ENCODE measurements at regions not wholly inside any gene's neighbourhood (a gene's known extent, or its start where the extent isn't known, plus 50 kb on each side); places are given as distances from the start of the nearest gene placed in this dataset.

DNA sequence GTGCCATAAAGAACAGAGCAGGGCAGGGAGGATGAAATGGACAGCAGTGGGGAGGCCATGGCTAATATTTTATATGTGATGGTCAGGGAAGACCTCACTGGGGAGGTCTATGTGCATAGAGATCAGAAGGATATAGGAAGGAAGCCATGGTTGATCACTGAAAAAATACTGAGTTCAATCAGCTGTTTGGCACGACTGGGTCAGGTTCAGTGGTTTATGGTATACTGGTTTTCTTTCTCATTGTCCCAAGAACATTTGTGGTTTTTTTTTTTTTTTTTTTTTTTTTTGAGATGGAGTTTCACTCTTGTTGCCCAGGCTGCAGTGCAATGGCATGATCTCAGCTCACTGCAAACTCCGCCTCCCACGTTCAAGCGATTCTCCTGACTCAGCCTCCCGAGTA lies 78.3 kb upstream of the TIAM2 start:
- no peak overlapping the region for H3K4me3 ChIP-seq (ENCODE audit: low read depth, low read length)
- no peak for TF ChIP-seq CTCF (IDR thresholded peaks at IDR 0.05; ENCODE audit: low read depth, low read length, missing control alignments)
- no peak for DNase-seq (ENCODE audit: low read depth)
- in situ Hi-C loops (cut with HindIII; ENCODE audit: low sequenced_read_pairs): no loop called here

GRCh38 chr6:154917941-154918340 lies 77.2 kb upstream of the TIAM2 start:
- no peak for TF ChIP-seq CTCF (IDR thresholded peaks at IDR 0.05; ENCODE audit: low read depth, low read length, missing control alignments)
- H3K4me3 ChIP-seq (ENCODE audit: low read depth, low read length): no peak overlapping the region
- no peak for DNase-seq (ENCODE audit: low read depth)
- in situ Hi-C loops (cut with HindIII; ENCODE audit: low sequenced_read_pairs): no loop called here

DNA sequence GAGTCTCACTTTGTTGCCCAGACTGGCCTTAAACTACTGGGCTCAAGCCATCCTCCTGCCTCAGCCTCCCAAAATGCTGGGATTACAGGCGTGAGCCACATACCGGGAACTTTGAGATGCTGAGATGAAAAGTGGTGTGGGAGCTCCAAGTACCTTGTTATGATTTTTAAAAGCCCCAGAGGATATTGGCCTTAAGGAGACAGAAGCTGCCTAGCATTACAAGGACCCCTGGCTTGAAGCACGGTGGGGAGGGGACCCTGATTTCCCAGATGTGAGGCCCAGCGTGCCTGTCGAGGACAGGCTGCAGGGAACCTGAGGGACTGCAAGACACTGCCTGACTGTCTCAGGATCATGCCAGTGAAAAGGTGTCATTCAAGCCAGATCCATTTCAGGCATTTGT lies 75.3 kb upstream of the TIAM2 start:
- no peak for TF ChIP-seq CTCF (IDR thresholded peaks at IDR 0.05; ENCODE audit: low read depth, low read length, missing control alignments)
- no peak overlapping the region for H3K4me3 ChIP-seq (ENCODE audit: low read depth, low read length)
- in situ Hi-C loops (cut with HindIII; ENCODE audit: low sequenced_read_pairs): no loop called here

DNA sequence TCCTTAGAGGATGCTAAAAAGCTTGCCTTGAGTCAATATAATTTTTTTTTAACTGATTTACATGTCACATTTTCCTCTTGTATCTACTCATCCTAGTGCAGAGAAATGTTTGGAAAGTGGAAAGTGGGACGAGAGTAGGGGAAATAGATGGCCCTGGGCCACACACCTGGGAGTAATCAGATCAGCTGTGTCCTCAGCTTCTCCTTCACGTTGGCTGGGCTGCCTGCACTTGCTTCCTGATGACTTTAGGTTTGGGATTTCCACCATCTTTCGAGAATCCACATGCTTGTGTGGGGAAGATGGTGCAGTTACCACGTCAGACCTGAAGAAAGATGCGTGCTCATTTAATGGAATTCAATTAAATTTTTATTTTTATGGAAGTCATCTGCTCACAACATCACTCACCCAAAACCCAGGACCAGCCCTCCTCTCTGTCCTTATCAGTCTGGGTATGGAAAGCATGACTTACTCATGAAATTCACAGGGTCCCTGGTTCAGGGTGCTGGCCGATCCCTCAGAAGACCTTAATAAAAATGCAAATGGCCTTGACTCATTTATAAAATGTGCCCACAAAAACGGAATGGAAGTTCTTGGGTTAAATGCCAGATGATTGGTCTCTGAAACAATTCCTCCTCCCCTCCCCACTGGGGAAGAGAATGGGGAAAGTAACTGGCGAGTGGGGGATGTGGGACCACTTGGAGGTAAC lies 74.5 kb upstream of the TIAM2 start:
- in situ Hi-C loops (cut with HindIII; ENCODE audit: low sequenced_read_pairs): no loop called here
- DNase-seq (ENCODE audit: low read depth): no peak
- no peak for TF ChIP-seq CTCF (IDR thresholded peaks at IDR 0.05; ENCODE audit: low read depth, low read length, missing control alignments)
- no peak overlapping the region for H3K4me3 ChIP-seq (ENCODE audit: low read depth, low read length)

More for the DNA sequence above, 75.3 kb upstream of the TIAM2 start:
- no peak for DNase-seq (ENCODE audit: low read depth)

- no peak for DNase-seq (ENCODE audit: low read depth)
- no peak overlapping the region for H3K4me3 ChIP-seq (ENCODE audit: low read depth, low read length)
- no peak for TF ChIP-seq CTCF (IDR thresholded peaks at IDR 0.05; ENCODE audit: low read depth, low read length, missing control alignments)
Measured at GRCh38 chr6:154921482-154921881, 73.6 kb upstream of the TIAM2 start.

GRCh38 chr6:154923199-154923869 lies 71.8 kb upstream of the TIAM2 start:
- H3K4me3 ChIP-seq (ENCODE audit: low read depth, low read length): no peak overlapping the region
- DNase-seq (ENCODE audit: low read depth): no peak
- no peak for TF ChIP-seq CTCF (IDR thresholded peaks at IDR 0.05; ENCODE audit: low read depth, low read length, missing control alignments)
- in situ Hi-C loops (cut with HindIII; ENCODE audit: low sequenced_read_pairs): no loop called here

More at GRCh38 chr6:154921482-154921881, 73.6 kb upstream of the TIAM2 start:
- in situ Hi-C loops (cut with HindIII; ENCODE audit: low sequenced_read_pairs): no loop called here

All from astrocyte of the cerebellum (primary cell).